SU-DHL-6 (cell line): ENCODE measurements at regions not wholly inside any gene's neighbourhood (a gene's known extent, or its start where the extent isn't known, plus 50 kb on each side); places are given as distances from the start of the nearest gene placed in this dataset.

ENCODE experiments used
- H2AFZ ChIP-seq: fragments of 200-600 bp; sonication (generic); 2 replicates; pipeline ENCODE4 v1.6.1; 2014; ENCODE audit warnings: low read depth, mild to moderate bottlenecking, moderate library complexity, mixed read lengths, antibody characterized with exemption, low read length; ENCODE audit not compliant: severe bottlenecking
- H3F3A ChIP-seq: fragments of 200-600 bp; shearing (Covaris generic); 2 replicates; pipeline ENCODE4 v1.6.0; 2016; ENCODE audit warnings: antibody characterized with exemption, mild to moderate bottlenecking; ENCODE audit not compliant: insufficient read depth
- H3K27ac ChIP-seq: fragments of 200-600 bp; sonication (generic); 2 replicates; pipeline ENCODE4 v1.5.1; 2016; ENCODE audit warnings: low read depth, mild to moderate bottlenecking, low read length, moderate library complexity, mixed read lengths
- H3K27me3 ChIP-seq: fragments of 200-600 bp; sonication (generic), shearing (Covaris generic); 2 replicates; pipeline ENCODE4 v1.6.0; 2014; ENCODE audit warnings: mild to moderate bottlenecking, low read length
- H3K36me3 ChIP-seq: fragments of 200-600 bp; sonication (generic); 2 replicates; pipeline ENCODE4 v1.6.1; 2014; ENCODE audit warnings: mild to moderate bottlenecking, low read length, mixed read lengths
- H3K4me2 ChIP-seq: fragments of 300-600, 200-600 bp; shearing (Covaris generic), sonication (generic); 2 replicates; pipeline ENCODE4 v1.6.0; 2014; ENCODE audit warnings: low read length, low read depth, mild to moderate bottlenecking; ENCODE audit not compliant: poor library complexity, severe bottlenecking
- H3K4me3 ChIP-seq: fragments of 200-600 bp; sonication (generic); 2 replicates; pipeline ENCODE4 v1.5.1; 2014; ENCODE audit warnings: antibody characterized with exemption, low read length, mild to moderate bottlenecking, mixed read lengths; ENCODE audit not compliant: insufficient read depth, poor library complexity, severe bottlenecking
- H3K79me2 ChIP-seq: fragments of 200-600 bp; sonication (generic); 2 replicates; pipeline ENCODE4 v1.6.1; 2014; ENCODE audit warnings: mild to moderate bottlenecking, low read length, moderate library complexity; ENCODE audit not compliant: insufficient read depth
- H3K9ac ChIP-seq: fragments of 200-600 bp; sonication (generic); 2 replicates; pipeline ENCODE4 v1.7.0; 2014; ENCODE audit warnings: mild to moderate bottlenecking, low read length
- H3K9me2 ChIP-seq: fragments of 200-600 bp; sonication (generic); replicated peaks from 2 replicates; pipeline ENCODE4 v1.6.1; 2014; ENCODE audit warnings: low read length; ENCODE audit not compliant: insufficient read depth
- H3K9me3 ChIP-seq: fragments of 200-600 bp; sonication (generic); 2 replicates; pipeline ENCODE4 v1.6.1; 2014; ENCODE audit warnings: low read length, mixed read lengths; ENCODE audit not compliant: insufficient read depth
- H4K20me1 ChIP-seq: fragments of 200-600 bp; sonication (generic); 2 replicates; pipeline ENCODE4 v1.6.1; 2014; ENCODE audit warnings: low read depth, mild to moderate bottlenecking, antibody characterized with exemption, low read length, moderate library complexity, mixed read lengths
- CTCF ChIP-seq: fragments of 200-600 bp; sonication (generic); IDR thresholded peaks from one replicate; pipeline ENCODE4 v1.5.1; 2017; ENCODE audit warnings: antibody characterized with exemption, mild to moderate bottlenecking, low read length, moderate library complexity; ENCODE audit not compliant: insufficient read depth, poor library complexity, severe bottlenecking
- EZH2phosphoT487 ChIP-seq: fragments of 200-600 bp; sonication (generic), shearing (Covaris generic); conservative IDR thresholded peaks from 2 replicates; pipeline ENCODE4 v1.6.1; 2018; ENCODE audit warnings: mild to moderate bottlenecking, antibody characterized with exemption, low read length, moderate library complexity, mixed read lengths

GRCh38 chr13:34308725-34309124 is 490.8 kb downstream of the RFC3 start:
- TF ChIP-seq CTCF (no peak), EZH2phosphoT487 (no peak)
- Histone ChIP-seq H3K79me2 (no peaks in the 10 kb centered on the region), H3K27ac (no peak overlapping the region), H4K20me1 (no peaks in the 10 kb centered on the region), H3K36me3 (no peaks in the 10 kb centered on the region), H3K9ac (no peak overlapping the region), H3K9me3 (no peaks in the 10 kb centered on the region), H3F3A (no peaks in the 10 kb centered on the region), H3K4me2 (no peak overlapping the region), H2AFZ (no peak overlapping the region), H3K4me3 (no peak overlapping the region), H3K27me3 (no peaks in the 10 kb centered on the region), H3K9me2 (no peaks in the 10 kb centered on the region)

GRCh38 chr13:34310539-34310938 is 492.6 kb downstream of the RFC3 start:
- H3K4me3 ChIP-seq: no peak overlapping the region
- H3K36me3 ChIP-seq: no peaks in the 10 kb centered on the region
- H3K9me2 ChIP-seq: no peaks in the 10 kb centered on the region
- no peak overlapping the region for H2AFZ ChIP-seq
- no peaks in the 10 kb centered on the region for H3K27me3 ChIP-seq
- no peaks in the 10 kb centered on the region for H4K20me1 ChIP-seq
- H3K4me2 ChIP-seq: no peak overlapping the region
- no peak overlapping the region for H3K9ac ChIP-seq
- H3K79me2 ChIP-seq: no peaks in the 10 kb centered on the region
- no peak overlapping the region for H3K27ac ChIP-seq
- TF ChIP-seq CTCF (no peak), EZH2phosphoT487 (no peak)
- no peaks in the 10 kb centered on the region for H3F3A ChIP-seq
- H3K9me3 ChIP-seq: no peaks in the 10 kb centered on the region

GRCh38 chr13:34311251-34311650 is 493.3 kb downstream of the RFC3 start:
- TF ChIP-seq EZH2phosphoT487 (no peak), CTCF (no peak)
- H3K9me2 ChIP-seq: no peaks in the 10 kb centered on the region

GRCh38 chr13:34312578-34312977 is 494.6 kb downstream of the RFC3 start:
- Histone ChIP-seq H3K36me3 (no peaks in the 10 kb centered on the region), H3K4me3 (no peak overlapping the region), H2AFZ (no peak overlapping the region), H3K9me2 (no peaks in the 10 kb centered on the region), H3K79me2 (no peaks in the 10 kb centered on the region), H3K9ac (no peak overlapping the region), H3K27ac (no peak overlapping the region), H3K9me3 (no peaks in the 10 kb centered on the region), H3K4me2 (no peak overlapping the region), H4K20me1 (no peaks in the 10 kb centered on the region), H3K27me3 (no peaks in the 10 kb centered on the region), H3F3A (no peaks in the 10 kb centered on the region)
- TF ChIP-seq EZH2phosphoT487: no peak
- no peak for TF ChIP-seq CTCF

More at GRCh38 chr13:34311251-34311650, 493.3 kb downstream of the RFC3 start:
- no peaks in the 10 kb centered on the region for H3K9me3 ChIP-seq
- no peak overlapping the region for H3K9ac ChIP-seq
- no peak overlapping the region for H3K27ac ChIP-seq
- no peak overlapping the region for H3K4me3 ChIP-seq
- H3K36me3 ChIP-seq: no peaks in the 10 kb centered on the region
- H3F3A ChIP-seq: no peaks in the 10 kb centered on the region
- no peaks in the 10 kb centered on the region for H3K27me3 ChIP-seq
- no peak overlapping the region for H2AFZ ChIP-seq
- no peak overlapping the region for H3K4me2 ChIP-seq
- no peaks in the 10 kb centered on the region for H3K79me2 ChIP-seq
- H4K20me1 ChIP-seq: no peaks in the 10 kb centered on the region
